OCI-LY1 (cell line): ENCODE measurements at regions not wholly inside any gene's neighbourhood (a gene's known extent, or its start where the extent isn't known, plus 50 kb on each side); places are given as distances from the start of the nearest gene placed in this dataset.

Experiments
- H2AFZ ChIP-seq: fragments of 200-600 bp; sonication (generic), shearing (Covaris generic); 2 replicates; pipeline ENCODE4 v1.6.0; 2014; ENCODE audit warnings: antibody characterized with exemption, mild to moderate bottlenecking, low read length
- H3F3A ChIP-seq: fragments of 200-600 bp; sonication (generic), shearing (Covaris generic); 2 replicates; pipeline ENCODE4 v1.6.0; 2014; ENCODE audit warnings: mild to moderate bottlenecking, antibody characterized with exemption, low read length, moderate library complexity; ENCODE audit not compliant: insufficient read depth
- H3K27ac ChIP-seq: fragments of 200-600 bp; sonication (generic); 2 replicates; pipeline ENCODE4 v1.5.1; 2014; ENCODE audit warnings: low read length, mixed run types, mild to moderate bottlenecking, low read depth; ENCODE audit not compliant: poor library complexity, severe bottlenecking
- H3K27me3 ChIP-seq: fragments of 200-600 bp; sonication (generic); 2 replicates; pipeline ENCODE4 v1.6.0; 2014; ENCODE audit warnings: antibody characterized with exemption, mild to moderate bottlenecking, low read length, moderate library complexity; ENCODE audit not compliant: insufficient read depth
- H3K36me3 ChIP-seq: fragments of 200-600 bp; sonication (generic); 2 replicates; pipeline ENCODE4 v1.6.1; 2014; ENCODE audit warnings: mild to moderate bottlenecking, antibody characterized with exemption, low read length, moderate library complexity, mixed read lengths; ENCODE audit not compliant: insufficient read depth
- H3K4me1 ChIP-seq: fragments of 200-600 bp; sonication (generic); 2 replicates; pipeline ENCODE4 v1.5.1; 2014; ENCODE audit warnings: mild to moderate bottlenecking, low read length, moderate library complexity; ENCODE audit not compliant: insufficient read depth, severe bottlenecking
- H3K4me2 ChIP-seq: fragments of 200-600 bp; sonication (generic), shearing (Covaris generic); 2 replicates; pipeline ENCODE4 v1.6.1; 2014; ENCODE audit warnings: low read length
- H3K4me3 ChIP-seq: fragments of 200-600 bp; sonication (generic); 2 replicates; pipeline ENCODE4 v1.5.1; 2014; ENCODE audit warnings: low read length, low read depth, mild to moderate bottlenecking, mixed read lengths; ENCODE audit not compliant: poor library complexity, severe bottlenecking
- H3K79me2 ChIP-seq: fragments of 200-600 bp; shearing (Covaris generic); 2 replicates; pipeline ENCODE4 v1.6.1; 2016; ENCODE audit warnings: mixed run types, low read length, mixed read lengths; ENCODE audit not compliant: insufficient read depth
- H3K9ac ChIP-seq: fragments of 200-600 bp; sonication (generic), shearing (Covaris generic); 2 replicates; pipeline ENCODE4 v1.6.1; 2014; ENCODE audit warnings: mild to moderate bottlenecking, low read length, mixed read lengths
- H3K9me2 ChIP-seq: fragments of 200-600 bp; sonication (generic), shearing (Covaris generic); 2 replicates; pipeline ENCODE4 v1.6.1; 2014; ENCODE audit warnings: low read depth, mild to moderate bottlenecking, low read length, mixed read lengths
- H3K9me3 ChIP-seq: fragments of 200-600 bp; shearing (Covaris generic); 2 replicates; pipeline ENCODE4 v1.6.1; 2014; ENCODE audit warnings: low read length, mixed read lengths
- H4K20me1 ChIP-seq: fragments of 200-600 bp; sonication (generic), shearing (Covaris generic); 2 replicates; pipeline ENCODE4 v1.6.0; 2016; ENCODE audit warnings: mild to moderate bottlenecking, low read length; ENCODE audit not compliant: insufficient read depth
- CTCF ChIP-seq: fragments of 200-600 bp; sonication (generic), shearing (Covaris generic); IDR thresholded peaks from 2 replicates; pipeline ENCODE4 v1.5.1; 2017; ENCODE audit warnings: mild to moderate bottlenecking, antibody characterized with exemption, low read length, moderate library complexity, mixed read lengths
- EZH2 ChIP-seq: fragments of 200-600 bp; sonication (generic), shearing (Covaris generic); IDR thresholded peaks from 2 replicates; pipeline ENCODE4 v1.8.0; 2017; ENCODE audit warnings: borderline replicate concordance, mixed run types, mild to moderate bottlenecking, antibody characterized with exemption, low read length, moderate library complexity, mixed read lengths

GRCh38 chr1:209431813-209432442 is 151.6 kb upstream of the CAMK1G start:
- H3K27me3 ChIP-seq: no peaks in the 10 kb centered on the region
- H3K79me2 ChIP-seq: no peaks in the 10 kb centered on the region
- no peaks in the 10 kb centered on the region for H3K4me1 ChIP-seq
- no peaks in the 10 kb centered on the region for H3K9me2 ChIP-seq
- no peak overlapping the region for H3K4me2 ChIP-seq
- H3K4me3 ChIP-seq: no peak overlapping the region
- H3K9ac ChIP-seq: no peak overlapping the region
- H3F3A ChIP-seq: no peaks in the 10 kb centered on the region
- H3K27ac ChIP-seq: no peak overlapping the region
- no peaks in the 10 kb centered on the region for H3K36me3 ChIP-seq
- TF ChIP-seq CTCF (no peak), EZH2 (no peak)
- no peaks in the 10 kb centered on the region for H3K9me3 ChIP-seq
- H2AFZ ChIP-seq: no peak overlapping the region
- H4K20me1 ChIP-seq: no peaks in the 10 kb centered on the region

- no peaks in the 10 kb centered on the region for H4K20me1 ChIP-seq
- no peaks in the 10 kb centered on the region for H3K36me3 ChIP-seq
- H3K4me1 ChIP-seq: no peaks in the 10 kb centered on the region
- H2AFZ ChIP-seq: no peak overlapping the region
- no peaks in the 10 kb centered on the region for H3F3A ChIP-seq
- no peaks in the 10 kb centered on the region for H3K79me2 ChIP-seq
- no peak overlapping the region for H3K27ac ChIP-seq
- H3K9me2 ChIP-seq: no peaks in the 10 kb centered on the region
- H3K9ac ChIP-seq: no peak overlapping the region
- no peak overlapping the region for H3K4me2 ChIP-seq
- no peaks in the 10 kb centered on the region for H3K27me3 ChIP-seq
- no peak overlapping the region for H3K4me3 ChIP-seq
- TF ChIP-seq CTCF (no peak), EZH2 (no peak)
- H3K9me3 ChIP-seq: no peaks in the 10 kb centered on the region
These were observed 151.1 kb upstream of the CAMK1G start for GRCh38 chr1:209432443-209432825.

GRCh38 chr1:209433649-209434031 is 149.9 kb upstream of the CAMK1G start:
- Histone ChIP-seq H3K27ac (no peak overlapping the region), H2AFZ (no peak overlapping the region), H3K27me3 (no peaks in the 10 kb centered on the region), H3K36me3 (no peaks in the 10 kb centered on the region), H3K9me3 (no peaks in the 10 kb centered on the region), H3F3A (no peaks in the 10 kb centered on the region), H3K4me1 (no peaks in the 10 kb centered on the region), H3K9me2 (no peaks in the 10 kb centered on the region), H3K4me3 (no peak overlapping the region), H3K4me2 (no peak overlapping the region), H4K20me1 (no peaks in the 10 kb centered on the region), H3K9ac (no peak overlapping the region), H3K79me2 (no peaks in the 10 kb centered on the region)
- TF ChIP-seq EZH2 (no peak), CTCF (no peak)
